NB4 (cell line): ENCODE measurements at regions not wholly inside any gene's neighbourhood (a gene's known extent, or its start where the extent isn't known, plus 50 kb on each side); places are given as distances from the start of the nearest gene placed in this dataset.

Experiments
- DNase-seq: peaks from one replicate; pipeline ENCODE4 v3.0.0; 2010; ENCODE audit warnings: low read depth
- H3K4me3 ChIP-seq: one replicate; pipeline ENCODE4 v1.5.1; 2011; ENCODE audit warnings: mild to moderate bottlenecking, low read depth, low read length, moderate library complexity
- CTCF ChIP-seq: IDR thresholded peaks from one replicate; pipeline ENCODE4 v1.5.1; 2012; ENCODE audit warnings: low read depth, low read length
- MAX ChIP-seq: IDR thresholded peaks from 2 replicates; pipeline ENCODE4 v1.6.1; 2011; ENCODE audit warnings: low read depth, low read length
- MYC ChIP-seq: IDR thresholded peaks from 2 replicates; pipeline ENCODE4 v1.6.1; 2011; ENCODE audit warnings: low read depth, low read length
- POLR2A ChIP-seq: IDR thresholded peaks from 2 replicates; pipeline ENCODE4 v1.6.1; 2011; ENCODE audit warnings: mild to moderate bottlenecking; ENCODE audit not compliant: insufficient read length; ENCODE audit errors: extremely low read depth

GRCh38 chr3:42019144-42019952 is 57.4 kb upstream of the ULK4 start:
- no peak for DNase-seq
- H3K4me3 ChIP-seq = no peak overlapping the region
- TF ChIP-seq MYC = no peak
- no peak for TF ChIP-seq POLR2A
- TF ChIP-seq MAX = no peak
- no peak for TF ChIP-seq CTCF

GRCh38 chr3:42014921-42015533 is 53.1 kb upstream of the ULK4 start:
- peak; percentile 91 for DNase-seq

GRCh38 chr3:42014458-42014920 is 52.6 kb upstream of the ULK4 start:
- no peak for TF ChIP-seq POLR2A
- TF ChIP-seq CTCF = no peak
- TF ChIP-seq MYC = no peak
- no peak for TF ChIP-seq MAX
- peak overlapping the region; percentile 87 for H3K4me3 ChIP-seq
- DNase-seq = peak; percentile 73

More at GRCh38 chr3:42014921-42015533, 53.1 kb upstream of the ULK4 start:
- peak overlapping the region; percentile 87 for H3K4me3 ChIP-seq
- TF ChIP-seq MYC (no peak), POLR2A (no peak), MAX (no peak), CTCF (no peak)

- H3K4me3 ChIP-seq = peak overlapping the region; percentile 87
- DNase-seq = peak; percentile 52
- TF ChIP-seq CTCF (no peak), MYC (0 out of 2 replicates have a peak, but pooled peaks have one; percentile 3), POLR2A (no peak)
Observed at GRCh38 chr3:42013691-42014457, 52.0 kb upstream of the ULK4 start.

GRCh38 chr3:42012935-42013690 is 51.2 kb upstream of the ULK4 start:
- DNase-seq = peak; percentile 95
- H3K4me3 ChIP-seq = peak overlapping the region; percentile 72
- TF ChIP-seq POLR2A = peak; percentile 66
- TF ChIP-seq MYC = peak; percentile 20; the same call in 1 of the 2 replicates
- TF ChIP-seq CTCF = no peak
- TF ChIP-seq MAX = peak; percentile 43; the same call in 1 of the 2 replicates
